Tibial nerve (tissue), 3 donors: ENCODE measurements at regions not wholly inside any gene's neighbourhood (a gene's known extent, or its start where the extent isn't known, plus 50 kb on each side); places are given as distances from the start of the nearest gene placed in this dataset.

Experiments
- CTCF ChIP-seq, 5 experiments: fragments of 200-600 bp in 3 of 5; fragments of 450-650 bp in 2 of 5; sonication (generic) in 3 of 5; IDR thresholded peaks; one replicate each; pipeline ENCODE4 v1.5.1; 2016 to 2019; ENCODE audit warnings: antibody characterized with exemption in 5 of 5, mild to moderate bottlenecking in 3 of 5, moderate library complexity in 2 of 5
- POLR2A ChIP-seq, 2 donors: fragments of 450-650 bp; IDR thresholded peaks; one replicate each; pipeline ENCODE4 v1.6.1; 2017; ENCODE audit warnings: antibody characterized with exemption in 2 of 2, mild to moderate bottlenecking in 2 of 2, moderate library complexity in 2 of 2

GRCh38 chr2:78887446-78887845 is 138.1 kb upstream of the REG3G start:
- TF ChIP-seq CTCF (IDR thresholded peaks at IDR 0.05), result no peak
- no peak for TF ChIP-seq POLR2A (IDR thresholded peaks at IDR 0.05)
